Epithelial cell of proximal tubule (primary cell): ENCODE measurements at regions not wholly inside any gene's neighbourhood (a gene's known extent, or its start where the extent isn't known, plus 50 kb on each side); places are given as distances from the start of the nearest gene placed in this dataset.

Source experiments
- DNase-seq: peaks from one replicate; pipeline ENCODE4 v3.0.0-alpha.2; 2011; ENCODE audit warnings: low read depth
- H3K4me3 ChIP-seq: 2 replicates; pipeline ENCODE4 v1.5.1; 2011; ENCODE audit warnings: low read depth, mild to moderate bottlenecking, low read length
- CTCF ChIP-seq: conservative IDR thresholded peaks from 2 replicates; pipeline ENCODE4 v1.5.1; 2012; ENCODE audit warnings: low read depth, mild to moderate bottlenecking, low read length

- DNase-seq = no peak
- no peak for TF ChIP-seq CTCF
- H3K4me3 ChIP-seq = no peak overlapping the region
Observed at GRCh38 chr3:137820366-137820765, 56.3 kb downstream of the SOX14 start.

GRCh38 chr3:137835096-137835495 lies 71.0 kb downstream of the SOX14 start:
- no peak for DNase-seq
- H3K4me3 ChIP-seq = no peak overlapping the region

GRCh38 chr3:137845194-137845593 lies 81.1 kb downstream of the SOX14 start:
- H3K4me3 ChIP-seq = no peak overlapping the region
- DNase-seq = no peak
- no peak for TF ChIP-seq CTCF

More at GRCh38 chr3:137835096-137835495, 71.0 kb downstream of the SOX14 start:
- no peak for TF ChIP-seq CTCF

- no peak overlapping the region for H3K4me3 ChIP-seq
- TF ChIP-seq CTCF = no peak
- no peak for DNase-seq
Observed at GRCh38 chr3:137845666-137846065, 81.6 kb downstream of the SOX14 start.

GRCh38 chr3:137852391-137852830 lies 88.3 kb downstream of the SOX14 start:
- no peak for TF ChIP-seq CTCF
- no peak overlapping the region for H3K4me3 ChIP-seq
- no peak for DNase-seq

- DNase-seq = no peak
- no peak for TF ChIP-seq CTCF
Observed at GRCh38 chr3:137854533-137855261, 90.6 kb downstream of the SOX14 start.

GRCh38 chr3:137866001-137866400 lies 101.9 kb downstream of the SOX14 start:
- no peak overlapping the region for H3K4me3 ChIP-seq
- no peak for TF ChIP-seq CTCF
- no peak for DNase-seq

More at GRCh38 chr3:137854533-137855261, 90.6 kb downstream of the SOX14 start:
- no peak overlapping the region for H3K4me3 ChIP-seq
